ENCODE measurements at regions not wholly inside any gene's neighbourhood (a gene's known extent, or its start where the extent isn't known, plus 50 kb on each side); places are given as distances from the start of the nearest gene placed in this dataset.

- 32 to 46% methylated on average over 1 of the region's 1 CpG for WGBS, 2 donors
Measured at GRCh38 chr7:110336423-110336822, 754.5 kb upstream of the LRRN3 start.

DNA sequence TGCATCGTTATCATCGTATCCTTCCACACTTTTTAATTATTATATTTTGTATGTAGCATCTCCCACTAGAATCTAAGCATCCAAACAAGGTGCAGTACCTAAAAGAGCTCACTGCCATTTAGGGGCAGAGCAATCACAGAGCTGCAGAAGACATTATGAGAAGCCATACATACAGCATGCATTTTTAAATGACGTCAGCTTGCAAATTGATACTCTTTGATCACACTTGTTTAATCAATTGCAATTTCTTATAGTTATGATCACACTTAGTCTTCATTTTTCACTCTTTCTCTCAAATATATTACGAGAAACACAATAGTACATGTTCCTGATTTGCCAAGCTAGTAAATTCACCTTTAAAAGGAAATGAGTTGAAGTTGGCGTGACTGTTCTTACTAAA, 753.3 kb upstream of the LRRN3 start:
- 93 to 96% methylated on average over 5 of the region's 5 CpGs for WGBS, 2 donors

More at GRCh38 chr7:110336423-110336822, 754.5 kb upstream of the LRRN3 start:
- Histone ChIP-seq H3K9me3 (ENCODE audit: control insufficient read depth, low read length) (no peaks in the 10 kb centered on the region), H3K4me3 (ENCODE audit: low read length in 2 of 2) (no peak overlapping the region), H3K4me1 (ENCODE audit: control insufficient read depth in 1 of 2, insufficient read depth in 2 of 2, low read length in 2 of 2) (no peaks in the 10 kb centered on the region), H3K36me3 (ENCODE audit: control insufficient read depth in 1 of 2, insufficient read depth in 2 of 2, low read length in 1 of 2) (no peaks in the 10 kb centered on the region), H3K27ac (ENCODE audit: low read depth in 1 of 2, low read length in 2 of 2) (no peak overlapping the region), H3K27me3 (ENCODE audit: control insufficient read depth in 1 of 2, insufficient read depth in 2 of 2, low read length in 1 of 2) (no peaks in the 10 kb centered on the region)
- intact Hi-C loops (cut with DNase I) = no loop called here
- DNase-seq = no peak
- ATAC-seq (ENCODE audit: low FRiP score) = no peak

GRCh38 chr7:110347081-110347480, 743.8 kb upstream of the LRRN3 start:
- intact Hi-C loops (cut with DNase I) = no loop called here
- Histone ChIP-seq H3K27ac (ENCODE audit: low read depth in 1 of 2, low read length in 2 of 2) (no peak overlapping the region), H3K9me3 (ENCODE audit: control insufficient read depth, low read length) (no peaks in the 10 kb centered on the region), H3K36me3 (ENCODE audit: control insufficient read depth in 1 of 2, insufficient read depth in 2 of 2, low read length in 1 of 2) (no peaks in the 10 kb centered on the region), H3K4me3 (ENCODE audit: low read length in 2 of 2) (no peak overlapping the region), H3K27me3 (ENCODE audit: control insufficient read depth in 1 of 2, insufficient read depth in 2 of 2, low read length in 1 of 2) (peaks cover 0 to 1% of the 10 kb centered on the region in 2 donors), H3K4me1 (ENCODE audit: control insufficient read depth in 1 of 2, insufficient read depth in 2 of 2, low read length in 2 of 2) (no peaks in the 10 kb centered on the region)
- WGBS, 2 donors = 92 to 94% methylated on average over 3 of the region's 3 CpGs
- DNase-seq (no peak), ATAC-seq (ENCODE audit: low FRiP score) (no peak)

More for the DNA sequence above, 753.3 kb upstream of the LRRN3 start:
- H3K4me1 ChIP-seq (ENCODE audit: control insufficient read depth in 1 of 2, insufficient read depth in 2 of 2, low read length in 2 of 2) = no peaks in the 10 kb centered on the region
- ATAC-seq (ENCODE audit: low FRiP score) (no peak), DNase-seq (no peak)
- H3K36me3 ChIP-seq (ENCODE audit: control insufficient read depth in 1 of 2, insufficient read depth in 2 of 2, low read length in 1 of 2) = no peaks in the 10 kb centered on the region
- H3K27me3 ChIP-seq (ENCODE audit: control insufficient read depth in 1 of 2, insufficient read depth in 2 of 2, low read length in 1 of 2) = no peaks in the 10 kb centered on the region
- no peak overlapping the region for H3K4me3 ChIP-seq (ENCODE audit: low read length in 2 of 2)
- intact Hi-C loops (cut with DNase I) = no loop called here
- no peak overlapping the region for H3K27ac ChIP-seq (ENCODE audit: low read depth in 1 of 2, low read length in 2 of 2)
- no peaks in the 10 kb centered on the region for H3K9me3 ChIP-seq (ENCODE audit: control insufficient read depth, low read length)

DNA sequence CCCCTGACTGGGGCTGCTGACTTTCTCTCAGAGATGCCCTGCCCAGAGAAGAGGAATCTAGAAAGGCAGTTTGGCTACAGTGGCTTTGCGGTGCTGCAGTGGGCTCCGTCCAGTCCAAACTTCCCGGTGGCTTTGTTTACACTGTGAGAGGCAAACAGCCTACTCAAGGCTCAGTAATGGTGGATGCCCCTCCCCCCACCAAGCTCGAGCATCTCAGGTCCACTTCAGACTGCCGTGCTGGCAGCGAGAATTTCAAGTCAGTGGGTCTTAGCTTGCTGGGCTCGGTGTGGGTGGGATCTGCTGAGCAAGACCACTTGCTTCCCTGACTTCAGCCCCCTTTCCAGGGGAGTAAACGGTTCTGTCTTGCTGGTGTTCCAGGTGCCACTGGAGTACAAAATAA, 734.5 kb upstream of the LRRN3 start:
- WGBS, 2 donors = 80 to 83% methylated on average over 8 of the region's 8 CpGs
- no peaks in the 10 kb centered on the region for H3K4me1 ChIP-seq (ENCODE audit: control insufficient read depth in 1 of 2, insufficient read depth in 2 of 2, low read length in 2 of 2)
- DNase-seq (no peak), ATAC-seq (ENCODE audit: low FRiP score) (no peak)
- intact Hi-C loops (cut with DNase I) = no loop called here
- no peak overlapping the region for H3K27ac ChIP-seq (ENCODE audit: low read depth in 1 of 2, low read length in 2 of 2)
- H3K9me3 ChIP-seq (ENCODE audit: control insufficient read depth, low read length) = peaks cover 2% of the 10 kb centered on the region
- no peaks in the 10 kb centered on the region for H3K27me3 ChIP-seq (ENCODE audit: control insufficient read depth in 1 of 2, insufficient read depth in 2 of 2, low read length in 1 of 2)
- no peaks in the 10 kb centered on the region for H3K36me3 ChIP-seq (ENCODE audit: control insufficient read depth in 1 of 2, insufficient read depth in 2 of 2, low read length in 1 of 2)
- no peak overlapping the region for H3K4me3 ChIP-seq (ENCODE audit: low read length in 2 of 2)

GRCh38 chr7:110358028-110358427, 732.9 kb upstream of the LRRN3 start:
- H3K4me3 ChIP-seq (ENCODE audit: low read length in 2 of 2) = no peak overlapping the region
- DNase-seq (no peak), ATAC-seq (ENCODE audit: low FRiP score) (no peak)
- WGBS, 2 donors = 84 to 90% methylated on average over 1 of the region's 1 CpG
- no peaks in the 10 kb centered on the region for H3K36me3 ChIP-seq (ENCODE audit: control insufficient read depth in 1 of 2, insufficient read depth in 2 of 2, low read length in 1 of 2)
- H3K27ac ChIP-seq (ENCODE audit: low read depth in 1 of 2, low read length in 2 of 2) = no peak overlapping the region
- no peaks in the 10 kb centered on the region for H3K4me1 ChIP-seq (ENCODE audit: control insufficient read depth in 1 of 2, insufficient read depth in 2 of 2, low read length in 2 of 2)
- intact Hi-C loops (cut with DNase I) = no loop called here
- H3K9me3 ChIP-seq (ENCODE audit: control insufficient read depth, low read length) = peaks cover 2% of the 10 kb centered on the region
- H3K27me3 ChIP-seq (ENCODE audit: control insufficient read depth in 1 of 2, insufficient read depth in 2 of 2, low read length in 1 of 2) = no peaks in the 10 kb centered on the region

DNA sequence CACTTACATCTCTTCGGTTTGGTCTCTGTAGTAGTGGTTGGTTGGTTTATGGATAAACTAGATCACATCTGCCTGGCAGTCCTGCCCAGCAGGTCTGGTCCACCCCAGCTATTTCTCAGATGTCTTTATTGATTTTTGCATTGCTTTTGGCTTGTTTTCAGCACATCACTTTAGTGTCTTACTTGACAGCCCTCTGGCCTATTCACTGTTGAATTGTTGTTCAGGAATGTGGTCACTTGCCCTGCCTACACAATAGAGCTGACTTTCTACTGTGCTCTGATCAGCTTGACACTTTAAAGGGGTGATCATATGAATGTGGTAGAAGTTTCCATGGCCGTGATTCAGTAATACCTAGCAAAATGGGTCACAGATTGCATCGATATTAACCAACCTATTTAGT, 719.2 kb upstream of the LRRN3 start:
- Histone ChIP-seq H3K4me3 (ENCODE audit: low read length in 2 of 2) (no peak overlapping the region), H3K36me3 (ENCODE audit: control insufficient read depth in 1 of 2, insufficient read depth in 2 of 2, low read length in 1 of 2) (no peaks in the 10 kb centered on the region), H3K27me3 (ENCODE audit: control insufficient read depth in 1 of 2, insufficient read depth in 2 of 2, low read length in 1 of 2) (peaks cover 0 to 2% of the 10 kb centered on the region in 2 donors), H3K4me1 (ENCODE audit: control insufficient read depth in 1 of 2, insufficient read depth in 2 of 2, low read length in 2 of 2) (no peaks in the 10 kb centered on the region), H3K27ac (ENCODE audit: low read depth in 1 of 2, low read length in 2 of 2) (no peak overlapping the region), H3K9me3 (ENCODE audit: control insufficient read depth, low read length) (no peaks in the 10 kb centered on the region)
- DNase-seq = no peak
- WGBS, 2 donors = 93 to 95% methylated on average over 3 of the region's 3 CpGs
- no peak for ATAC-seq (ENCODE audit: low FRiP score)
- intact Hi-C loops (cut with DNase I) = no loop called here

GRCh38 chr7:110372685-110373084, 718.2 kb upstream of the LRRN3 start:
- H3K4me3 ChIP-seq (ENCODE audit: low read length in 2 of 2) = no peak overlapping the region
- H3K4me1 ChIP-seq (ENCODE audit: control insufficient read depth in 1 of 2, insufficient read depth in 2 of 2, low read length in 2 of 2) = no peaks in the 10 kb centered on the region
- H3K27me3 ChIP-seq (ENCODE audit: control insufficient read depth in 1 of 2, insufficient read depth in 2 of 2, low read length in 1 of 2) = peaks cover 0 to 2% of the 10 kb centered on the region in 2 donors
- 84 to 92% methylated on average over 2 of the region's 2 CpGs for WGBS, 2 donors
- H3K27ac ChIP-seq (ENCODE audit: low read depth in 1 of 2, low read length in 2 of 2) = no peak overlapping the region
- DNase-seq (no peak), ATAC-seq (ENCODE audit: low FRiP score) (no peak)
- no peaks in the 10 kb centered on the region for H3K36me3 ChIP-seq (ENCODE audit: control insufficient read depth in 1 of 2, insufficient read depth in 2 of 2, low read length in 1 of 2)
- intact Hi-C loops (cut with DNase I) = no loop called here
- no peaks in the 10 kb centered on the region for H3K9me3 ChIP-seq (ENCODE audit: control insufficient read depth, low read length)

DNA sequence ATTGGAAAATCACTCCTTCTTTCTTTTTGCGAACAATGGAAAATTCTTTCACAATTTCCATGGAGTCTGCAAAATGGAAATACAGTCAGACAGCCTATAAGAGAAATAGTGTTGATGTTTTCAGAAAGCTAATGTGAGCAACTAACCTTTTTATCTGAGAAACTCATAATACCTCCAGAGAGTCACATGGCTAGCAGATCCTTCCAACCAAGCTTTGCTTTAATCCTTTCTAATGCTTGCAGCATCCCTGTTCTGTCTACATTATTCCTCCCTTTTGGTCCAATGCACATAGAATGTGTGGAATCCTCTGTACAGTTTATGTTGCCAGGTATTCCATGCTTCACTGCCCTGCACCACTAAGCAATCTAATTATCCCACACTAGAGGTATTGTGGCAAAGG, 717.5 kb upstream of the LRRN3 start:
- no peak overlapping the region for H3K4me3 ChIP-seq (ENCODE audit: low read length in 2 of 2)
- intact Hi-C loops (cut with DNase I) = no loop called here
- H3K4me1 ChIP-seq (ENCODE audit: control insufficient read depth in 1 of 2, insufficient read depth in 2 of 2, low read length in 2 of 2) = no peaks in the 10 kb centered on the region
- no peaks in the 10 kb centered on the region for H3K9me3 ChIP-seq (ENCODE audit: control insufficient read depth, low read length)
- H3K27me3 ChIP-seq (ENCODE audit: control insufficient read depth in 1 of 2, insufficient read depth in 2 of 2, low read length in 1 of 2) = peaks cover 0 to 2% of the 10 kb centered on the region in 2 donors
- no peak overlapping the region for H3K27ac ChIP-seq (ENCODE audit: low read depth in 1 of 2, low read length in 2 of 2)
- 94 to 97% methylated on average over 1 of the region's 1 CpG for WGBS, 2 donors
- DNase-seq = no peak
- H3K36me3 ChIP-seq (ENCODE audit: control insufficient read depth in 1 of 2, insufficient read depth in 2 of 2, low read length in 1 of 2) = no peaks in the 10 kb centered on the region
- ATAC-seq (ENCODE audit: low FRiP score) = no peak

- no peak for ATAC-seq (ENCODE audit: low FRiP score)
- DNase-seq = no peak
- Histone ChIP-seq H3K36me3 (ENCODE audit: control insufficient read depth in 1 of 2, insufficient read depth in 2 of 2, low read length in 1 of 2) (no peaks in the 10 kb centered on the region), H3K27ac (ENCODE audit: low read depth in 1 of 2, low read length in 2 of 2) (no peak overlapping the region), H3K4me3 (ENCODE audit: low read length in 2 of 2) (no peak overlapping the region), H3K9me3 (ENCODE audit: control insufficient read depth, low read length) (no peaks in the 10 kb centered on the region), H3K27me3 (ENCODE audit: control insufficient read depth in 1 of 2, insufficient read depth in 2 of 2, low read length in 1 of 2) (peaks cover 0 to 2% of the 10 kb centered on the region in 2 donors), H3K4me1 (ENCODE audit: control insufficient read depth in 1 of 2, insufficient read depth in 2 of 2, low read length in 2 of 2) (no peaks in the 10 kb centered on the region)
- intact Hi-C loops (cut with DNase I) = no loop called here
- 62 to 75% methylated on average over 2 of the region's 2 CpGs for WGBS, 2 donors
Measured at GRCh38 chr7:110373859-110374258, 717.1 kb upstream of the LRRN3 start.
